KBM-7 (cell line): ENCODE measurements at regions not wholly inside any gene's neighbourhood (a gene's known extent, or its start where the extent isn't known, plus 50 kb on each side); places are given as distances from the start of the nearest gene placed in this dataset.

Experiments
- DNase-seq: peaks from one replicate; pipeline ENCODE4 v3.0.0-alpha.2; 2015
- in situ Hi-C: fragments of 300-500 bp; cut with MboI; formaldehyde crosslinking; loops from 2 replicates; pipeline ENCODE4 v1.14.3; 2020; ENCODE audit warnings: low sequenced_read_pairs, low pct_unique_long_range_greater_than_20kb, mixed read lengths

- in situ Hi-C loops, result no loop called here
Measured at GRCh38 chr12:78797196-78797931, 67.2 kb upstream of the SYT1 start.

DNA sequence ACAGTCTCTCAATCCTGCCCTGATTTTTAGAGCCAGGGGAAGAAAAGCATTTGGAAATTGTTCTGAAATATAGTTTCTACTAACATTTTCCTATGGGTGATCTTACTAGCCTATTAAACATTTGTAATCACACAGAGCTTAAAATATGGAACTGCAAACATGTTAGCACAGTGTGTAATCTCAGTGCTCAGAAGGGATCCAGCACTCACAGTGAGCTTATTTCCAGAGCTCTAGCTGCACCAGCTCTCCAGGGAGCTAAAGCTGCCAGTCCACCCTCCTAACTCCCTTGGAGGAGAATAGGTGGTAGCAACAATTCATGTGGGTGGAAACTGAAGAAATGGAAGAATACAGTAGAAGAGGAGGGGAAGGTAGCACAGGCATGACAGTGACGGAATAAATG, 64.9 kb upstream of the SYT1 start:
- in situ Hi-C loops, result no loop called here
- DNase-seq, result no peak

More at GRCh38 chr12:78797196-78797931, 67.2 kb upstream of the SYT1 start:
- DNase-seq, result no peak

DNA sequence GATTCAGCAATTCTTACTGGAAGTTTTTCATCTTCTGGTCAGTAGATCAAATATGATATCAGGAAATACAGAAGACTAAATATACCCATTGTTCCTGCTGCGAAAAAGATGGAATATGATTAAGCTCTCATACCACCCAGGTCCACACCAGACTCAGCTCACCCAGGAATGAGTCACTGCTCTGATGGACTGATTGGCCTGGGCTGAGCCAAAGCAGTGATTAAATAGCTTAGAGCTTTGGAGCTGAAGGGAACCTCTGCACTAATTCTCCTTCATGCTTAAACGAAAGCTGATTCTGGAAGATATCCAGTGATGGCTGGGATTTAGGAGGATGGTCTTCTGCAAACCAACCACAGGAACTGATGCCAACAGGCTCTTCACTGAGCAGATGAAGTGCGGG, 62.0 kb upstream of the SYT1 start:
- no peak for DNase-seq
- in situ Hi-C loops, result no loop called here

DNA sequence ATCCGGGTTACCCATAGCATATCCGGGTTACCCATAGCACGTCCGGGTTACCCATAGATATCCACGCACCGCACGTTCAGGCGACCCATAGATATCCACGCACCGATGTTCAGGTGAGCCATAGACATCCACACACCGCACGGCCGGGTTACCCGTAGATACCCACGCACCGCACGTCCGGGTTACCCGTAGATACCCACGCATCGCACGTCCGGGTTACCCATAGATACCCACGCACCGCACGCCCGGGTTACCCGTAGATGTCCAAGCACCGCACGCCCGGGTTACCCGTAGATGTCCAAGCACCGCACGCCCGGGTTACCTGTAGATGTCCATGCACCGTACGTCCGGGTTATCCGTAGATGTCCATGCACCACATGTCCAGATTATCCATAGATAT, 60.3 kb upstream of the SYT1 start:
- DNase-seq, result no peak
- in situ Hi-C loops, result no loop called here
